ENCODE measurements at regions not wholly inside any gene's neighbourhood (a gene's known extent, or its start where the extent isn't known, plus 50 kb on each side); places are given as distances from the start of the nearest gene placed in this dataset.

DNA sequence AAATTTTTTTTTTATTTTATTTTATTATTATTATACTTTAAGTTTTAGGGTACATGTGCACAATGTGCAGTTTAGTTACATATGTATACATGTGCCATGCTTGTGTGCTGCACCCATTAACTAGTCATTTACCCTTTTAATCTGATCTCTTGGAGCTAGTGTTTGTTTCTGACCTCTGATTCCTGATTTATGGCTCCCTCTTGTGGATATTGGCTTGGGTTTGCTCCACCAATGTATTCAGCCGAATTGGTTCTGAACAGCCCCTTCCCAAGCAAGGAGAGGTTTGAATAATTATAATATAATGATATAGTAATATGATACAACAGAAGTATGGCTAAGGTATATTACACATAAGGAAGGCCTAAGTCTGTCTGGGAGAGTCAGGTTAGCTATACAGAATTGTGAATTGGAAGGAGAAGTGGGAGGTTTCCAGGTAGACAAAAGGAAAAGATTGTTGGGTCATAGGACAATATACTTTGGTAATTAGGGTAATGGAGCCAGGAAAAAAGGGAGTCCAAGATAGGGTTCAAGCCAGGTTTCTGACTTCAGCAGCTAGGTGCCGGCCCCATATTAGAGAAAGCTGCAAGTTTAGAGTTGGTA lies 53.1 kb upstream of the HMCN1 start:
- H3K27me3 Mint-ChIP-seq = peaks cover 3% of the 10 kb centered on the region
- peaks cover 27% of the 10 kb centered on the region for H3K4me1 Mint-ChIP-seq (ENCODE audit: low read depth)
- no peaks in the 10 kb centered on the region for H3K9me3 Mint-ChIP-seq (ENCODE audit: low read depth)
- H3K36me3 Mint-ChIP-seq = no peaks in the 10 kb centered on the region
- H3K27ac Mint-ChIP-seq = no peak overlapping the region
- H3K4me3 Mint-ChIP-seq = no peak overlapping the region

GRCh38 chr1:185680453-185680852 lies 53.7 kb upstream of the HMCN1 start:
- H3K9me3 Mint-ChIP-seq (ENCODE audit: low read depth) = no peaks in the 10 kb centered on the region
- H3K4me1 Mint-ChIP-seq (ENCODE audit: low read depth) = peaks cover 27% of the 10 kb centered on the region
- H3K27ac Mint-ChIP-seq = no peak overlapping the region
- H3K36me3 Mint-ChIP-seq = no peaks in the 10 kb centered on the region
- peak overlapping the region; percentile 0 for H3K4me3 Mint-ChIP-seq
- peaks cover 3% of the 10 kb centered on the region for H3K27me3 Mint-ChIP-seq

- no peak overlapping the region for H3K4me3 Mint-ChIP-seq
- H3K9me3 Mint-ChIP-seq (ENCODE audit: low read depth) = no peaks in the 10 kb centered on the region
- no peaks in the 10 kb centered on the region for H3K27me3 Mint-ChIP-seq
- H3K27ac Mint-ChIP-seq = no peak overlapping the region
- no peaks in the 10 kb centered on the region for H3K36me3 Mint-ChIP-seq
- H3K4me1 Mint-ChIP-seq (ENCODE audit: low read depth) = peaks cover 40% of the 10 kb centered on the region
Measured at GRCh38 chr1:185679220-185679619, 55.0 kb upstream of the HMCN1 start.

- no peak overlapping the region for H3K4me3 Mint-ChIP-seq
- H3K36me3 Mint-ChIP-seq = no peaks in the 10 kb centered on the region
- no peaks in the 10 kb centered on the region for H3K27me3 Mint-ChIP-seq
- H3K4me1 Mint-ChIP-seq (ENCODE audit: low read depth) = peaks cover 50% of the 10 kb centered on the region
- no peaks in the 10 kb centered on the region for H3K9me3 Mint-ChIP-seq (ENCODE audit: low read depth)
- no peak overlapping the region for H3K27ac Mint-ChIP-seq
Measured at GRCh38 chr1:185676969-185677368, 57.2 kb upstream of the HMCN1 start.

GRCh38 chr1:185674201-185674600 lies 60.0 kb upstream of the HMCN1 start:
- H3K27me3 Mint-ChIP-seq = no peaks in the 10 kb centered on the region
- H3K27ac Mint-ChIP-seq = peak overlapping the region; percentile 75
- no peaks in the 10 kb centered on the region for H3K9me3 Mint-ChIP-seq (ENCODE audit: low read depth)
- H3K4me1 Mint-ChIP-seq (ENCODE audit: low read depth) = peaks cover 45% of the 10 kb centered on the region
- H3K36me3 Mint-ChIP-seq = no peaks in the 10 kb centered on the region
- peak overlapping the region; percentile 69 for H3K4me3 Mint-ChIP-seq

DNA sequence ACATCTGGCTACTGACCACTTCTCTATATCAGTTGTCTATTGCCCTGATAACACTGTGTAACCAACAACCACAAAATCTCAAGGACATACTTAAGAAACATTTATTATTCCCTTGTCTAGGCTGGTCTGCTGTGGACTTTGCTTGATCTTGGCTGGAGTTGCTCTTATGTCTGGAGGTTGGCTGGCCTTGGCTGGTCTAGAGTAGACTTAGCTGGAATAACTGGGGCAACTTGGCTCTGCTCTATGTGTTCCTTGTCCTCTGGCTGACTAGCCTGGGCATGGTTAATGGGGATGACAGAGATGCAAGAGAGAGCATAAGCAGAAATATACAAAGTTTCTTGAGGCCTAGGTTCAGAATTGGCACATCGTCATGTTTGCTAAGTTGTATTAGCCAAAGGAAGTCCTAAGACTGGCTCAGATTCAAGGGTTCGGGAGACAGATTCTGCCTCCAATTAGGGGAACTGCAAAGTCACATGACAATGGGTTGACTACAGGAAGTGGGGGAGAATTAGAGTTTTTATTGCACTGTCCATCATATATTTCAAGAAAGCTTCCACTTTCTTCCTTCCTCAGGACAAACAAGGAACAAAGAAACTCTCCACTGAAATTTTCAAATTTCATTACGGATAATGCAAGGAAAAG lies 61.4 kb upstream of the HMCN1 start:
- Mint-ChIP-seq H3K4me1 (ENCODE audit: low read depth) (peaks cover 41% of the 10 kb centered on the region), H3K36me3 (no peaks in the 10 kb centered on the region), H3K27ac (peak overlapping the region; percentile 8), H3K27me3 (no peaks in the 10 kb centered on the region), H3K4me3 (no peak overlapping the region), H3K9me3 (ENCODE audit: low read depth) (no peaks in the 10 kb centered on the region)

GRCh38 chr1:185670187-185670627 lies 64.0 kb upstream of the HMCN1 start:
- H3K4me1 Mint-ChIP-seq (ENCODE audit: low read depth) = peaks cover 30% of the 10 kb centered on the region
- H3K4me3 Mint-ChIP-seq = no peak overlapping the region
- no peak overlapping the region for H3K27ac Mint-ChIP-seq
- H3K36me3 Mint-ChIP-seq = no peaks in the 10 kb centered on the region
- H3K9me3 Mint-ChIP-seq (ENCODE audit: low read depth) = no peaks in the 10 kb centered on the region
- no peaks in the 10 kb centered on the region for H3K27me3 Mint-ChIP-seq

DNA sequence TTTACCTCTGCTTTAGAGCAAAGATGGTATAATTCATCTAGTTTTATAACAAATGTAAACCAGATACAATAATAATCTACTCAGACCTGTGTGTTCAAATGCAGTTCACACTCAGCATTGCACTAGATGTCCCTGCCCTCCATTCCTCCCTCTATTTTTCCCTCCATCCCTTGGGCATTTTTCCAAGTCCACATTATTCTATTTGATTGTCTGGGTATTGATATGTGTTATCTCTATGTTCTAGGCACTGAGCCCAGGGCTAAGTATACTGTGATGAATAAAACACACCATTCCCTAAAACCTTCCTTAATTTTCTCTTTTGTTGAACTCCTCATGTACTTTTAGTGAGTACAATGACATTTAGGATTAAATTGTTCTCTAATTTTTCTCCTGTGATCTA lies 66.2 kb upstream of the HMCN1 start:
- Mint-ChIP-seq H3K27ac (no peak overlapping the region), H3K36me3 (no peaks in the 10 kb centered on the region), H3K9me3 (ENCODE audit: low read depth) (no peaks in the 10 kb centered on the region), H3K4me3 (no peak overlapping the region), H3K4me1 (ENCODE audit: low read depth) (peaks cover 11% of the 10 kb centered on the region), H3K27me3 (no peaks in the 10 kb centered on the region)

- Mint-ChIP-seq H3K27me3 (no peaks in the 10 kb centered on the region), H3K4me1 (ENCODE audit: low read depth) (peaks cover 10% of the 10 kb centered on the region), H3K4me3 (no peak overlapping the region)
Measured at GRCh38 chr1:185666582-185666981, 67.6 kb upstream of the HMCN1 start.

DNA sequence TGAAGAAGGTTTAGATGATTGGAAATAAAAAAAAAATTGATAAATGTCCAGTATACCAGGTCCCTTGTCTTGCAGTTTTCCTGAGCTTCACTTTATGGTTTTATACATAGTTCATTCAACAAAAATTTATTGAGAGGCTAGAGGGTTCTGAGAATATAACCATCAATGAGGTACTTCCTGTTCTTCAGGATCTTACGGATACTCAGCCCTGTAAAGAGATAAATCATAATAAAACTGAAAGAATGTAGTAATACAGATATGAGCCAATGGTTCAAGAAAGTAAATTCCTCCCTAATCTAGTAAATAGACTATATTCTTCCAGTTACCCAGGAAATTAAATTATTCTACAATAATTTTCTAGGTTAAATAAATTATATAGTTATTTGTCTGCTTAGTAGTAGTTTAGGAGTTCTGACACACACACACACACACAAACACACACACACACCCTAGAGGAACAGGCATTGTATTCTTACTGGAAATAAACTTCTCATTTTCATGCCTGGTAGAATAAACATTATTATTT lies 70.4 kb upstream of the HMCN1 start:
- Mint-ChIP-seq H3K27me3 (no peaks in the 10 kb centered on the region), H3K4me3 (no peak overlapping the region), H3K27ac (no peak overlapping the region), H3K4me1 (ENCODE audit: low read depth) (no peaks in the 10 kb centered on the region), H3K36me3 (no peaks in the 10 kb centered on the region), H3K9me3 (ENCODE audit: low read depth) (no peaks in the 10 kb centered on the region)

More at GRCh38 chr1:185666582-185666981, 67.6 kb upstream of the HMCN1 start:
- Mint-ChIP-seq H3K36me3 (no peaks in the 10 kb centered on the region), H3K9me3 (ENCODE audit: low read depth) (no peaks in the 10 kb centered on the region), H3K27ac (no peak overlapping the region)

DNA sequence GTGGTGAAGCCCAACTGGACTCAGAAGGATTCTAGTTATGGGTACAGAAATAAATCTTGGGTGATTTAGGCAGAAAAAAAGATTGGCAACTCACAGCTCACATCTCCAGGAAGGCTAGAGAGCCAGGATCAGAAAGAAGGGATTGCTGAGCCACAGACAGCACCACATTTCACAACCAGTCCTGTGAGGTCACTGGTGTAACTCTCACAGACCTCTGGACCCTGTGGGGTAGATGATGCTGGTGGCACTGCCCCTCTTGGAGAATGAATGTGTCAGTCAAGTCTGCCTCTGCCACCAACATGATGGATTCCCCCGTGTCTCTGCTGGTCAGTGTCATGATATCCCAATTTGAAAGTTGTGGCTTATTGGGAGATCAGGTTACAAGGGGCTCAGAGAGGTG lies 70.9 kb upstream of the HMCN1 start:
- Mint-ChIP-seq H3K4me3 (no peak overlapping the region), H3K9me3 (ENCODE audit: low read depth) (no peaks in the 10 kb centered on the region), H3K36me3 (no peaks in the 10 kb centered on the region), H3K27ac (no peak overlapping the region), H3K27me3 (no peaks in the 10 kb centered on the region), H3K4me1 (ENCODE audit: low read depth) (no peaks in the 10 kb centered on the region)

GRCh38 chr1:185661971-185662370 lies 72.2 kb upstream of the HMCN1 start:
- Mint-ChIP-seq H3K4me1 (ENCODE audit: low read depth) (no peaks in the 10 kb centered on the region), H3K9me3 (ENCODE audit: low read depth) (no peaks in the 10 kb centered on the region), H3K36me3 (no peaks in the 10 kb centered on the region), H3K27me3 (no peaks in the 10 kb centered on the region), H3K27ac (no peak overlapping the region), H3K4me3 (no peak overlapping the region)

- H3K27me3 Mint-ChIP-seq = no peaks in the 10 kb centered on the region
- H3K4me3 Mint-ChIP-seq = no peak overlapping the region
- H3K9me3 Mint-ChIP-seq (ENCODE audit: low read depth) = no peaks in the 10 kb centered on the region
- no peak overlapping the region for H3K27ac Mint-ChIP-seq
- no peaks in the 10 kb centered on the region for H3K36me3 Mint-ChIP-seq
- H3K4me1 Mint-ChIP-seq (ENCODE audit: low read depth) = no peaks in the 10 kb centered on the region
Measured at GRCh38 chr1:185656663-185657062, 77.5 kb upstream of the HMCN1 start.

- Mint-ChIP-seq H3K9me3 (ENCODE audit: low read depth) (no peaks in the 10 kb centered on the region), H3K4me1 (ENCODE audit: low read depth) (peaks cover 3% of the 10 kb centered on the region), H3K4me3 (no peak overlapping the region), H3K36me3 (no peaks in the 10 kb centered on the region), H3K27me3 (no peaks in the 10 kb centered on the region), H3K27ac (no peak overlapping the region)
Measured at GRCh38 chr1:185654952-185655314, 79.3 kb upstream of the HMCN1 start.

DNA sequence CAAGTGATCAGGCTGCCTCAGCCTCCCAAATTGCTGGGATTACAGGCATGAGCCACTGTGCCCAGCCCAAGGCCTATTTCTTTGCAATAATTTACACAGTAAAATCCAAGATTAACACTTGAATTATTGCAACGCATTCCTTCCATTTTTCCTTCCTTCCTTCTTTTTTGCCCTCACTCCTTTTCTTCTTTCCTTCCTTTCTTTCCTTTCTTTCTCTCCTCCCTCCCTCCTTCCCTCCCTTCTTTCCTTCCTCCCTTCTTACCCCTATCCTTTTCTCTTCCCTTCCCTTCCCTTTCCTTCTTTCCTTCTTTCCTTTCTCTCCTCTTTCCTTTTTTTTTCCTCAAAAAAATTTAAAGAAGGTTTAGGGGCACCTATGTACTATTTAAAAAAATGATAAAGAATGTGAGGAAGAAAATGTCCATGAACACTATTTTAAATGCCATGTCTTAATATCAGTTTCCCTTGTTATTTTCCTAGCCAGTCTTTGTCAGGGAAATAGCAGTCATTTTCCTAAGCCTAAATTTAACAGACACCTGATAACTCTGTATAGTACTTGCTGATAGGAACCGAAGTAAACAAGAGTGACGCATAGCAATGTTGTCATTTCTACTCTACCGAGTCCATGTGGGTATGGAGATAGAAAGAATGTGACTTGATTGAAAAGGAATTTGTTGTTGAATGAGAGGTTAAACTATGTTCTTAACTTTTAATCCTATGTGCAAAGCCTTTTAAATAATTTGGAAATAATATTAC lies 79.8 kb upstream of the HMCN1 start:
- H3K36me3 Mint-ChIP-seq = no peaks in the 10 kb centered on the region
- H3K27ac Mint-ChIP-seq = no peak overlapping the region
- H3K9me3 Mint-ChIP-seq (ENCODE audit: low read depth) = no peaks in the 10 kb centered on the region
- H3K4me3 Mint-ChIP-seq = no peak overlapping the region
- H3K27me3 Mint-ChIP-seq = no peaks in the 10 kb centered on the region
- peaks cover 3% of the 10 kb centered on the region for H3K4me1 Mint-ChIP-seq (ENCODE audit: low read depth)

Measured in activated naive CD8-positive, alpha-beta T cell (primary cell).